ENCODE measurements at regions not wholly inside any gene's neighbourhood (a gene's known extent, or its start where the extent isn't known, plus 50 kb on each side); places are given as distances from the start of the nearest gene placed in this dataset.

DNA sequence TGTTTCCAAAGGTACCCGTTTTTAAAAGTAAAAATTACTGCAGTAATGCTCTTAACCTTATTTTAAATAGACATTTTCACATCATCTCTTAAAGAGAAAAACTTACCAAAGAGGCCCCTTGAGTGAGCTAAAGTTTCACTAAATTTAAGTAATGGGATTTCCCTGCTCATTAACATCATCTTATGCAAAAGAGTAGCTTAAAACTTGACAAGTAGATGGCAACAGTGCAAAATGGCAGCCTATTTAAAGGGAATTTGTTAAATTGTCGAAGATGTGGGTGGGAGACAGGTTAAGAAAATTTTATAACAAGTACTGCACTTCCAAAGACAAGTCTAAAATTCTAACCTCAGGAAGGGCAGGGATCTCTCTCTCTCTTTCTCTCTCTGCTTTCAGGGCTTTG is 271.7 kb upstream of the LDB2 start:
- Histone ChIP-seq H3K9me3 (ENCODE audit: insufficient read depth, low read depth, low read length) (peaks cover 1% of the 10 kb centered on the region), H3K4me2 (ENCODE audit: low read length) (no peak overlapping the region), H3K4me1 (ENCODE audit: control insufficient read depth in 1 of 2, insufficient read depth in 2 of 2, low read length in 2 of 2) (no peaks in the 10 kb centered on the region), H3K27ac (ENCODE audit: low read depth, low read length) (no peak overlapping the region), H3K23ac (ENCODE audit: low read length) (no peak overlapping the region), H3K27me3 (ENCODE audit: insufficient read depth, low read length) (no peaks in the 10 kb centered on the region), H2AK5ac (ENCODE audit: low read length) (no peak overlapping the region), H3K4me3 (ENCODE audit: low read depth, low read length) (no peak overlapping the region), H2AFZ (ENCODE audit: insufficient read depth, low read length, poor library complexity) (no peak overlapping the region), H3K14ac (ENCODE audit: low read length) (no peak overlapping the region), H3K79me2 (ENCODE audit: control insufficient read depth, insufficient read depth, low read length, poor library complexity) (no peaks in the 10 kb centered on the region), H4K8ac (ENCODE audit: low read depth, low read length) (no peak overlapping the region), H3K79me1 (ENCODE audit: low read length) (no peaks in the 10 kb centered on the region), H3K4ac (ENCODE audit: low read depth, low read length) (no peak overlapping the region), H2BK12ac (ENCODE audit: low read length) (no peak overlapping the region), H3K18ac (ENCODE audit: low read length) (no peak overlapping the region), H2BK5ac (ENCODE audit: low read depth, low read length, poor library complexity) (no peak overlapping the region), H3K9ac (ENCODE audit: low read length) (no peak overlapping the region), H3K36me3 (ENCODE audit: control insufficient read depth in 1 of 2, insufficient read depth in 2 of 2, low read length in 2 of 2) (no peaks in the 10 kb centered on the region), H4K91ac (ENCODE audit: low read depth, low read length) (no peak overlapping the region), H4K12ac (ENCODE audit: low read depth, low read length) (no peak overlapping the region), H2BK120ac (ENCODE audit: insufficient read depth, low read length, poor library complexity) (no peak overlapping the region)
- DNase-seq, result no peak
- no CpG with 5 or more reads among the region's 2 CpGs for WGBS (ENCODE audit: extremely low coverage, insufficient coverage, insufficient read length)

GRCh38 chr4:17169699-17170098 is 271.3 kb upstream of the LDB2 start:
- H4K8ac ChIP-seq (ENCODE audit: low read depth, low read length), result no peak overlapping the region
- no CpG with 5 or more reads among the region's 1 CpG for WGBS (ENCODE audit: extremely low coverage, insufficient coverage, insufficient read length)
- H3K79me1 ChIP-seq (ENCODE audit: low read length), result no peaks in the 10 kb centered on the region
- no peak overlapping the region for H4K91ac ChIP-seq (ENCODE audit: low read depth, low read length)
- no peaks in the 10 kb centered on the region for H3K79me2 ChIP-seq (ENCODE audit: control insufficient read depth, insufficient read depth, low read length, poor library complexity)
- no peak overlapping the region for H2AFZ ChIP-seq (ENCODE audit: insufficient read depth, low read length, poor library complexity)
- no peak overlapping the region for H4K12ac ChIP-seq (ENCODE audit: low read depth, low read length)
- H2BK120ac ChIP-seq (ENCODE audit: insufficient read depth, low read length, poor library complexity), result no peak overlapping the region
- no peak overlapping the region for H2AK5ac ChIP-seq (ENCODE audit: low read length)
- no peaks in the 10 kb centered on the region for H3K36me3 ChIP-seq (ENCODE audit: control insufficient read depth in 1 of 2, insufficient read depth in 2 of 2, low read length in 2 of 2)
- no peak overlapping the region for H3K23ac ChIP-seq (ENCODE audit: low read length)
- no peaks in the 10 kb centered on the region for H3K27me3 ChIP-seq (ENCODE audit: insufficient read depth, low read length)
- H3K9me3 ChIP-seq (ENCODE audit: insufficient read depth, low read depth, low read length), result peaks cover 2% of the 10 kb centered on the region
- H3K9ac ChIP-seq (ENCODE audit: low read length), result no peak overlapping the region
- DNase-seq, result no peak
- H2BK12ac ChIP-seq (ENCODE audit: low read length), result no peak overlapping the region
- H3K4me1 ChIP-seq (ENCODE audit: control insufficient read depth in 1 of 2, insufficient read depth in 2 of 2, low read length in 2 of 2), result no peaks in the 10 kb centered on the region
- H3K18ac ChIP-seq (ENCODE audit: low read length), result no peak overlapping the region
- H3K4me2 ChIP-seq (ENCODE audit: low read length), result no peak overlapping the region
- no peak overlapping the region for H3K14ac ChIP-seq (ENCODE audit: low read length)
- no peak overlapping the region for H2BK5ac ChIP-seq (ENCODE audit: low read depth, low read length, poor library complexity)
- no peak overlapping the region for H3K4ac ChIP-seq (ENCODE audit: low read depth, low read length)
- no peak overlapping the region for H3K27ac ChIP-seq (ENCODE audit: low read depth, low read length)
- no peak overlapping the region for H3K4me3 ChIP-seq (ENCODE audit: low read depth, low read length)

GRCh38 chr4:17168571-17168970 is 270.1 kb upstream of the LDB2 start:
- no peak overlapping the region for H3K18ac ChIP-seq (ENCODE audit: low read length)
- H3K36me3 ChIP-seq (ENCODE audit: control insufficient read depth in 1 of 2, insufficient read depth in 2 of 2, low read length in 2 of 2), result no peaks in the 10 kb centered on the region
- WGBS (ENCODE audit: extremely low coverage, insufficient coverage, insufficient read length), result no CpG with 5 or more reads among the region's 1 CpG
- H3K27ac ChIP-seq (ENCODE audit: low read depth, low read length), result no peak overlapping the region
- H2AK5ac ChIP-seq (ENCODE audit: low read length), result no peak overlapping the region
- no peaks in the 10 kb centered on the region for H3K79me1 ChIP-seq (ENCODE audit: low read length)
- H3K9ac ChIP-seq (ENCODE audit: low read length), result no peak overlapping the region
- no peak overlapping the region for H2BK12ac ChIP-seq (ENCODE audit: low read length)
- no peaks in the 10 kb centered on the region for H3K27me3 ChIP-seq (ENCODE audit: insufficient read depth, low read length)
- H3K4me3 ChIP-seq (ENCODE audit: low read depth, low read length), result no peak overlapping the region
- no peak overlapping the region for H4K91ac ChIP-seq (ENCODE audit: low read depth, low read length)
- H2BK120ac ChIP-seq (ENCODE audit: insufficient read depth, low read length, poor library complexity), result no peak overlapping the region
- no peak overlapping the region for H3K14ac ChIP-seq (ENCODE audit: low read length)
- no peak overlapping the region for H3K4me2 ChIP-seq (ENCODE audit: low read length)
- H2BK5ac ChIP-seq (ENCODE audit: low read depth, low read length, poor library complexity), result no peak overlapping the region
- no peak for DNase-seq
- H3K4me1 ChIP-seq (ENCODE audit: control insufficient read depth in 1 of 2, insufficient read depth in 2 of 2, low read length in 2 of 2), result peaks cover 0 to 1% of the 10 kb centered on the region in 2 experiments
- no peak overlapping the region for H3K4ac ChIP-seq (ENCODE audit: low read depth, low read length)
- no peak overlapping the region for H4K12ac ChIP-seq (ENCODE audit: low read depth, low read length)
- H3K9me3 ChIP-seq (ENCODE audit: insufficient read depth, low read depth, low read length), result peaks cover 2% of the 10 kb centered on the region
- H3K23ac ChIP-seq (ENCODE audit: low read length), result no peak overlapping the region
- no peak overlapping the region for H4K8ac ChIP-seq (ENCODE audit: low read depth, low read length)
- H2AFZ ChIP-seq (ENCODE audit: insufficient read depth, low read length, poor library complexity), result no peak overlapping the region
- no peaks in the 10 kb centered on the region for H3K79me2 ChIP-seq (ENCODE audit: control insufficient read depth, insufficient read depth, low read length, poor library complexity)

DNA sequence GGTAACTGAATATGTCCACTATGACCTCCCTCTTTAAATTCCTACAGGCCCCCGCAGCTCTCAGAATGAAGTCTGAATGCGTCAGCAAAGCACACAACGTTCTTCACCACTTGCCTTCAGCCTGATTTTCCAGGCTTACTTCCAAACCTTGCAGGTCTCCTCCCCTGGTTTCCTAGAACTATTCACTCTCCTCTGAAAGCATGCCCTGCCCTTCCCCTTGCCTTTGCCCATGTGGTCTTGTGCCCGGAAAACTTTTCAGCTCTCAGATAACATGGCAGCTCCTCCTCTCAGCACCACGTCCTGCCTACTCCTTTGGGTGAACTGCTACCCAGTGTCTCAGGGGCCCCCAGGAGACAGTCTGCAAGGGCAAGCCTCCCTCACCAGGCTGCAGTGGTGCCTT is 268.5 kb upstream of the LDB2 start:
- H2AFZ ChIP-seq (ENCODE audit: insufficient read depth, low read length, poor library complexity), result no peak overlapping the region
- H4K91ac ChIP-seq (ENCODE audit: low read depth, low read length), result no peak overlapping the region
- no peak overlapping the region for H3K23ac ChIP-seq (ENCODE audit: low read length)
- H4K12ac ChIP-seq (ENCODE audit: low read depth, low read length), result no peak overlapping the region
- no peak overlapping the region for H2BK120ac ChIP-seq (ENCODE audit: insufficient read depth, low read length, poor library complexity)
- no peak overlapping the region for H4K8ac ChIP-seq (ENCODE audit: low read depth, low read length)
- no peaks in the 10 kb centered on the region for H3K79me1 ChIP-seq (ENCODE audit: low read length)
- DNase-seq, result no peak
- no peak overlapping the region for H3K18ac ChIP-seq (ENCODE audit: low read length)
- no peaks in the 10 kb centered on the region for H3K27me3 ChIP-seq (ENCODE audit: insufficient read depth, low read length)
- no peak overlapping the region for H2BK12ac ChIP-seq (ENCODE audit: low read length)
- H2AK5ac ChIP-seq (ENCODE audit: low read length), result no peak overlapping the region
- H3K4ac ChIP-seq (ENCODE audit: low read depth, low read length), result no peak overlapping the region
- no peaks in the 10 kb centered on the region for H3K79me2 ChIP-seq (ENCODE audit: control insufficient read depth, insufficient read depth, low read length, poor library complexity)
- H2BK5ac ChIP-seq (ENCODE audit: low read depth, low read length, poor library complexity), result no peak overlapping the region
- WGBS (ENCODE audit: extremely low coverage, insufficient coverage, insufficient read length), result no CpG with 5 or more reads among the region's 5 CpGs
- H3K4me3 ChIP-seq (ENCODE audit: low read depth, low read length), result no peak overlapping the region
- H3K4me2 ChIP-seq (ENCODE audit: low read length), result no peak overlapping the region
- H3K9me3 ChIP-seq (ENCODE audit: insufficient read depth, low read depth, low read length), result peaks cover 2% of the 10 kb centered on the region
- no peak overlapping the region for H3K27ac ChIP-seq (ENCODE audit: low read depth, low read length)
- H3K14ac ChIP-seq (ENCODE audit: low read length), result no peak overlapping the region
- no peak overlapping the region for H3K9ac ChIP-seq (ENCODE audit: low read length)
- H3K4me1 ChIP-seq (ENCODE audit: control insufficient read depth in 1 of 2, insufficient read depth in 2 of 2, low read length in 2 of 2), result peaks cover 0 to 2% of the 10 kb centered on the region in 2 experiments
- H3K36me3 ChIP-seq (ENCODE audit: control insufficient read depth in 1 of 2, insufficient read depth in 2 of 2, low read length in 2 of 2), result no peaks in the 10 kb centered on the region
